H9 (cell line): ENCODE measurements at regions not wholly inside any gene's neighbourhood (a gene's known extent, or its start where the extent isn't known, plus 50 kb on each side); places are given as distances from the start of the nearest gene placed in this dataset.

Experiments
- DNase-seq: peaks from one replicate; pipeline ENCODE4 v3.0.0-alpha.2; 2017
- H2AFZ ChIP-seq: one replicate; pipeline ENCODE4 v1.6.1; 2013; ENCODE audit warnings: mild to moderate bottlenecking, low read length, control low read depth, moderate library complexity
- H2AK5ac ChIP-seq: 2 replicates; pipeline ENCODE4 v1.6.1; 2013; ENCODE audit warnings: low read length, control low read depth, mixed read lengths; ENCODE audit not compliant: insufficient read length
- H2BK120ac ChIP-seq: one replicate; pipeline ENCODE4 v1.6.1; 2013; ENCODE audit warnings: low read depth, mild to moderate bottlenecking, low read length, control low read depth, inconsistent platforms; ENCODE audit not compliant: poor library complexity, severe bottlenecking
- H2BK12ac ChIP-seq: 2 replicates; pipeline ENCODE4 v1.6.1; 2013; ENCODE audit warnings: low read length, control low read depth, mixed read lengths, low read depth; ENCODE audit not compliant: insufficient read length
- H2BK15ac ChIP-seq: 2 replicates; pipeline ENCODE4 v1.6.1; 2013; ENCODE audit warnings: low read depth, low read length, control low read depth
- H2BK20ac ChIP-seq: one replicate; pipeline ENCODE4 v1.6.1; 2013; ENCODE audit warnings: low read depth, mild to moderate bottlenecking, low read length, control low read depth, inconsistent platforms; ENCODE audit not compliant: poor library complexity, severe bottlenecking
- H2BK5ac ChIP-seq: 2 replicates; pipeline ENCODE4 v1.6.1; 2013; ENCODE audit warnings: low read length, control low read depth, mixed read lengths; ENCODE audit not compliant: insufficient read length
- H3K14ac ChIP-seq: 2 replicates; pipeline ENCODE4 v1.6.1; 2013; ENCODE audit warnings: low read length, control low read depth; ENCODE audit not compliant: insufficient read depth
- H3K18ac ChIP-seq: 2 replicates; pipeline ENCODE4 v1.6.1; 2013; ENCODE audit warnings: low read depth, mild to moderate bottlenecking, mixed read lengths, low read length, control low read depth; ENCODE audit not compliant: insufficient read length
- H3K23ac ChIP-seq: 2 replicates; pipeline ENCODE4 v1.6.1; 2013; ENCODE audit warnings: low read length, control low read depth, mixed read lengths, low read depth; ENCODE audit not compliant: insufficient read length
- H3K23me2 ChIP-seq: 2 replicates; pipeline ENCODE4 v1.6.1; 2013; ENCODE audit warnings: low read depth, mild to moderate bottlenecking, mixed read lengths, low read length, control low read depth; ENCODE audit not compliant: insufficient read length, poor library complexity, severe bottlenecking
- H3K27ac ChIP-seq: 2 replicates; pipeline ENCODE4 v1.5.1; 2013; ENCODE audit warnings: low read length, control low read depth, mixed read lengths, low read depth; ENCODE audit not compliant: insufficient read length
- H3K27me3 ChIP-seq: 2 replicates; pipeline ENCODE4 v1.6.1; 2013; ENCODE audit warnings: low read length, control low read depth, inconsistent platforms; ENCODE audit not compliant: insufficient read depth
- H3K4ac ChIP-seq: 2 replicates; pipeline ENCODE4 v1.6.1; 2013; ENCODE audit warnings: low read depth, mild to moderate bottlenecking, control low read depth, inconsistent platforms, low read length, moderate library complexity
- H3K4me1 ChIP-seq: 2 replicates; pipeline ENCODE4 v1.6.1; 2013; ENCODE audit warnings: low read length, control low read depth, inconsistent platforms; ENCODE audit not compliant: insufficient read depth
- H3K4me2 ChIP-seq: 2 replicates; pipeline ENCODE4 v1.6.1; 2013; ENCODE audit warnings: low read length, control low read depth, mixed read lengths; ENCODE audit not compliant: insufficient read length, insufficient read depth
- H3K56ac ChIP-seq: 2 replicates; pipeline ENCODE4 v1.6.1; 2013; ENCODE audit warnings: low read depth, mild to moderate bottlenecking, mixed read lengths, low read length, control low read depth; ENCODE audit not compliant: insufficient read length
- H3K79me1 ChIP-seq: 2 replicates; pipeline ENCODE4 v1.6.1; 2013; ENCODE audit warnings: low read depth, mild to moderate bottlenecking, moderate library complexity, low read length, control low read depth, inconsistent platforms; ENCODE audit not compliant: insufficient read depth, poor library complexity, severe bottlenecking
- H3K79me2 ChIP-seq: 2 replicates; pipeline ENCODE4 v1.6.1; 2013; ENCODE audit warnings: low read length, control low read depth, inconsistent platforms; ENCODE audit not compliant: insufficient read depth
- H3K9ac ChIP-seq: 2 replicates; pipeline ENCODE4 v1.6.1; 2013; ENCODE audit warnings: low read length, control low read depth, mixed read lengths; ENCODE audit not compliant: insufficient read length; ENCODE audit errors: extremely low read depth
- H3K9me3 ChIP-seq: one replicate; pipeline ENCODE4 v1.6.1; 2013; ENCODE audit warnings: low read depth, low read length, inconsistent platforms; ENCODE audit not compliant: control insufficient read depth
- H3T11ph ChIP-seq: one replicate; pipeline ENCODE4 v1.6.1; 2013; ENCODE audit warnings: mild to moderate bottlenecking, low read length, control low read depth, inconsistent platforms
- H4K20me1 ChIP-seq: one replicate; pipeline ENCODE4 v1.6.1; 2013; ENCODE audit not compliant: control insufficient read depth, insufficient read length, insufficient read depth
- H4K5ac ChIP-seq: 2 replicates; pipeline ENCODE4 v1.6.1; 2013; ENCODE audit warnings: low read depth, mild to moderate bottlenecking, mixed read lengths, low read length, control low read depth; ENCODE audit not compliant: insufficient read length
- H4K8ac ChIP-seq: replicated peaks from 2 replicates; pipeline ENCODE4 v1.6.1; 2013; ENCODE audit warnings: low read length, control low read depth, mixed read lengths, low read depth; ENCODE audit not compliant: insufficient read length
- H4K91ac ChIP-seq: 2 replicates; pipeline ENCODE4 v1.6.1; 2013; ENCODE audit warnings: low read depth, mild to moderate bottlenecking, moderate library complexity, mixed read lengths, low read length, control low read depth; ENCODE audit not compliant: insufficient read length
- H3K27ac Mint-ChIP-seq, 3 experiments: 2 replicates in 2 of 3; 3 replicates in 1 of 3; pipeline ENCODE4 v1.8.0; 2020 to 2021; ENCODE audit warnings: mixed read lengths in 3 of 3, mild to moderate bottlenecking in 1 of 3, moderate library complexity in 1 of 3
- H3K27me3 Mint-ChIP-seq: 2 replicates; pipeline ENCODE4 v1.8.0; 2021; ENCODE audit warnings: low read depth, mild to moderate bottlenecking, moderate library complexity, mixed read lengths
- H3K36me3 Mint-ChIP-seq, 3 experiments: 2 replicates in 2 of 3; 3 replicates in 1 of 3; pipeline ENCODE4 v1.8.0; 2020 to 2021; ENCODE audit warnings: low read depth in 3 of 3, mixed read lengths in 3 of 3; ENCODE audit not compliant: insufficient read depth in 1 of 3
- H3K4me1 Mint-ChIP-seq, 2 experiments: 2 replicates each; pipeline ENCODE4 v1.8.0; 2020; ENCODE audit warnings: mixed read lengths in 2 of 2
- H3K4me3 Mint-ChIP-seq, 2 experiments: 2 replicates in 1 of 2; 3 replicates in 1 of 2; pipeline ENCODE4 v1.8.0; 2020 to 2021; ENCODE audit warnings: mild to moderate bottlenecking in 2 of 2, mixed read lengths in 2 of 2, moderate library complexity in 1 of 2
- H3K9me3 Mint-ChIP-seq, 2 experiments: 2 replicates in 1 of 2; 3 replicates in 1 of 2; pipeline ENCODE4 v1.8.0; 2020; ENCODE audit warnings: mild to moderate bottlenecking in 2 of 2, mixed read lengths in 2 of 2, moderate library complexity in 1 of 2
- CTCF ChIP-seq: fragments of 200-600 bp; sonication (generic); conservative IDR thresholded peaks from 3 replicates; pipeline ENCODE4 v1.8.0; 2021; ENCODE audit warnings: antibody characterized with exemption, mild to moderate bottlenecking
- WGBS: extraction: QIAGEN DNeasy Blood & Tissue Kit; methylation state at CpG from one replicate; pipeline ENCODE4 v1.1.7; 2013; ENCODE audit warnings: missing lambda C conversion rate, low lambda C conversion rate, mixed read lengths; ENCODE audit not compliant: insufficient read length; ENCODE audit errors: extremely low coverage; 5-methylcytosine and 5-hydroxymethylcytosine counted together

- H3K27ac ChIP-seq, result no peak overlapping the region
- H2BK20ac ChIP-seq, result no peak overlapping the region
- no peak overlapping the region for H3K23ac ChIP-seq
- H3K9me3 Mint-ChIP-seq, result peaks cover 8 to 22% of the 10 kb centered on the region in 2 experiments; a peak in 4 of 5 replicates
- no peak overlapping the region for H4K91ac ChIP-seq
- H3K27me3 Mint-ChIP-seq, result no peaks in the 10 kb centered on the region
- H3K9ac ChIP-seq, result no peak overlapping the region
- no peak overlapping the region for H2BK12ac ChIP-seq
- H3K9me3 ChIP-seq, result no peaks in the 10 kb centered on the region
- TF ChIP-seq CTCF, result no peak
- H3K79me2 ChIP-seq, result no peaks in the 10 kb centered on the region
- H3K56ac ChIP-seq, result no peak overlapping the region
- no peaks in the 10 kb centered on the region for H3K27me3 ChIP-seq
- peaks cover 3 to 8% of the 10 kb centered on the region in 2 experiments; a peak in 3 of 4 replicates for H3K4me1 Mint-ChIP-seq
- no peaks in the 10 kb centered on the region for H4K20me1 ChIP-seq
- DNase-seq, result no peak
- no peak overlapping the region for H4K5ac ChIP-seq
- H2AFZ ChIP-seq, result no peak overlapping the region
- H2AK5ac ChIP-seq, result no peak overlapping the region
- H3K4ac ChIP-seq, result no peak overlapping the region
- H3K18ac ChIP-seq, result no peak overlapping the region
- H2BK120ac ChIP-seq, result no peak overlapping the region
- WGBS, result no CpG with 5 or more reads among the region's 2 CpGs
- H3K4me3 Mint-ChIP-seq, result no peak overlapping the region; a peak in 1 of 5 replicates
- no peak overlapping the region for H2BK15ac ChIP-seq
- H3T11ph ChIP-seq, result no peak overlapping the region
- no peaks in the 10 kb centered on the region for H3K23me2 ChIP-seq
- H3K27ac Mint-ChIP-seq, result no peak overlapping the region
- no peak overlapping the region for H3K4me2 ChIP-seq
- 0 out of 2 replicates have a peak overlapping the region, but pooled peaks have one; percentile 8 for H3K14ac ChIP-seq
- H2BK5ac ChIP-seq, result no peak overlapping the region
- peak overlapping the region; percentile 78 for H4K8ac ChIP-seq
- H3K36me3 Mint-ChIP-seq, result peaks cover 4% of the 10 kb centered on the region in 3 experiments; a peak in 6 of 7 replicates
- no peaks in the 10 kb centered on the region for H3K79me1 ChIP-seq
- H3K4me1 ChIP-seq, result no peaks in the 10 kb centered on the region
These were observed 138.4 kb upstream of the COL3A1 start for GRCh38 chr2:188835821-188836220.
